ENCODE measurements at regions not wholly inside any gene's neighbourhood (a gene's known extent, or its start where the extent isn't known, plus 50 kb on each side); places are given as distances from the start of the nearest gene placed in this dataset.
"Not testable (repeated sequence)": the region's sequence is repeated elsewhere in the genome, so short reads cannot be mapped to it uniquely, and the experiment has no call there.

GRCh38 chr3:144652573-144652972 lies 681.0 kb downstream of the DIPK2A start:
- no peak for DNase-seq

GRCh38 chr3:144655423-144655822 lies 683.8 kb downstream of the DIPK2A start:
- DNase-seq = no peak

GRCh38 chr3:144660186-144660585 lies 688.6 kb downstream of the DIPK2A start:
- DNase-seq = no peak

- no peak for DNase-seq
Observed at GRCh38 chr3:144662729-144663128, 691.1 kb downstream of the DIPK2A start.

- DNase-seq = no peak
Observed at GRCh38 chr3:144663456-144664436, 692.1 kb downstream of the DIPK2A start.

- DNase-seq = no peak
Observed at GRCh38 chr3:144665567-144666053, 694.0 kb downstream of the DIPK2A start.

- DNase-seq = no peak
Observed at GRCh38 chr3:144670571-144670970, 698.9 kb downstream of the DIPK2A start.

- DNase-seq = no peak
Observed at GRCh38 chr3:144677103-144677502, 705.5 kb downstream of the DIPK2A start.

GRCh38 chr3:144683065-144683464 lies 711.4 kb downstream of the DIPK2A start:
- DNase-seq = no peak

- DNase-seq = no peak
Observed at GRCh38 chr3:144687862-144688261, 716.2 kb downstream of the DIPK2A start.

GRCh38 chr3:144692488-144692887 lies 720.9 kb downstream of the DIPK2A start:
- DNase-seq = no peak

GRCh38 chr3:144708437-144708836 lies 736.8 kb downstream of the DIPK2A start:
- DNase-seq = no peak

GRCh38 chr3:144737281-144737680 lies 765.7 kb downstream of the DIPK2A start:
- no peak for DNase-seq

GRCh38 chr3:144743225-144743668 lies 771.6 kb downstream of the DIPK2A start:
- DNase-seq = no peak

- DNase-seq = no peak
Observed at GRCh38 chr3:144744473-144744872, 772.9 kb downstream of the DIPK2A start.

GRCh38 chr3:144746631-144747030 lies 775.0 kb downstream of the DIPK2A start:
- no peak for DNase-seq

- DNase-seq = not testable (repeated sequence)
Observed at GRCh38 chr3:144749536-144750253, 778.1 kb downstream of the DIPK2A start.

- DNase-seq = no peak
Observed at GRCh38 chr3:144754076-144754783, 782.6 kb downstream of the DIPK2A start.

GRCh38 chr3:144756704-144757440 lies 785.2 kb downstream of the DIPK2A start:
- DNase-seq = no peak

- DNase-seq = no peak
Observed at GRCh38 chr3:144760831-144761230, 789.2 kb downstream of the DIPK2A start.

- DNase-seq = no peak
Observed at GRCh38 chr3:144762091-144762490, 790.5 kb downstream of the DIPK2A start.

- no peak for DNase-seq
Observed at GRCh38 chr3:144763878-144764454, 792.3 kb downstream of the DIPK2A start.
